GM06990 (cell line): ENCODE measurements at regions not wholly inside any gene's neighbourhood (a gene's known extent, or its start where the extent isn't known, plus 50 kb on each side); places are given as distances from the start of the nearest gene placed in this dataset.

Source experiments
- DNase-seq: peaks from one replicate; pipeline ENCODE4 v3.0.0-alpha.2; 2011; ENCODE audit not compliant: insufficient read length; ENCODE audit errors: extremely low read depth
- H3K27me3 ChIP-seq: replicated peaks from 2 replicates; pipeline ENCODE4 v1.6.0; 2011; ENCODE audit warnings: low read length; ENCODE audit not compliant: control insufficient read depth, insufficient read depth
- H3K36me3 ChIP-seq: 2 replicates; pipeline ENCODE4 v1.5.1; 2011; ENCODE audit warnings: low read length; ENCODE audit not compliant: control insufficient read depth, insufficient read depth
- H3K4me3 ChIP-seq: replicated peaks from 2 replicates; pipeline ENCODE4 v1.5.1; 2011; ENCODE audit warnings: low read depth, mild to moderate bottlenecking, control low read depth, low read length
- CTCF ChIP-seq: IDR thresholded peaks from 2 replicates; pipeline ENCODE4 v1.5.1; 2011; ENCODE audit warnings: low read length, control low read depth, mild to moderate bottlenecking, inconsistent platforms; ENCODE audit not compliant: insufficient read depth, poor library complexity, severe bottlenecking

- no peak overlapping the region for H3K4me3 ChIP-seq
- no peak for DNase-seq
- no peaks in the 10 kb centered on the region for H3K27me3 ChIP-seq
- H3K36me3 ChIP-seq = no peaks in the 10 kb centered on the region
- TF ChIP-seq CTCF = no peak
Measured at GRCh38 chr2:18703555-18703954, 114.2 kb upstream of the NT5C1B start.

- no peak for TF ChIP-seq CTCF
- Histone ChIP-seq H3K4me3 (no peak overlapping the region), H3K27me3 (no peaks in the 10 kb centered on the region), H3K36me3 (no peaks in the 10 kb centered on the region)
- no peak for DNase-seq
Measured at GRCh38 chr2:18701981-18702380, 112.6 kb upstream of the NT5C1B start.

- no peak for TF ChIP-seq CTCF
Measured at GRCh38 chr2:18701546-18701945, 112.2 kb upstream of the NT5C1B start.

GRCh38 chr2:18690342-18690741 is 101.0 kb upstream of the NT5C1B start:
- Histone ChIP-seq H3K36me3 (no peaks in the 10 kb centered on the region), H3K4me3 (no peak overlapping the region), H3K27me3 (no peaks in the 10 kb centered on the region)
- DNase-seq = no peak
- TF ChIP-seq CTCF = peak; percentile 21

More at GRCh38 chr2:18701546-18701945, 112.2 kb upstream of the NT5C1B start:
- no peak for DNase-seq
- H3K27me3 ChIP-seq = no peaks in the 10 kb centered on the region
- H3K36me3 ChIP-seq = no peaks in the 10 kb centered on the region
- H3K4me3 ChIP-seq = no peak overlapping the region

- Histone ChIP-seq H3K36me3 (no peaks in the 10 kb centered on the region), H3K27me3 (no peaks in the 10 kb centered on the region), H3K4me3 (no peak overlapping the region)
- no peak for DNase-seq
- TF ChIP-seq CTCF = no peak
Measured at GRCh38 chr2:18684206-18685038, 95.1 kb upstream of the NT5C1B start.
